ENCODE measurements at regions not wholly inside any gene's neighbourhood (a gene's known extent, or its start where the extent isn't known, plus 50 kb on each side); places are given as distances from the start of the nearest gene placed in this dataset.

GRCh38 chr5:142493875-142494518, 169.2 kb upstream of the SPRY4 start:
- Mint-ChIP-seq H3K27ac (no peak overlapping the region), H3K4me1 (peaks cover 25% of the 10 kb centered on the region), H3K27me3 (ENCODE audit: insufficient read depth, low read depth, poor library complexity) (peaks cover 2% of the 10 kb centered on the region), H3K9me3 (no peaks in the 10 kb centered on the region; the same call in 2 of the 3 replicates), H3K4me3 (no peak overlapping the region), H3K36me3 (ENCODE audit: low read depth) (no peaks in the 10 kb centered on the region)
- Histone ChIP-seq H3K79me2 (replicated peaks; ENCODE audit: insufficient read depth) (no peaks in the 10 kb centered on the region), H3K36me3 (ENCODE audit: insufficient read depth) (no peaks in the 10 kb centered on the region), H3K27ac (ENCODE audit: low read depth) (no peak overlapping the region), H2AFZ (no peak overlapping the region), H3K4me2 (no peak overlapping the region), H3K9me2 (ENCODE audit: insufficient read depth) (no peaks in the 10 kb centered on the region), H3F3A (replicated peaks; ENCODE audit: low read depth) (0 out of 2 replicates have a peak, but pooled peaks cover 3% of the 10 kb centered on the region), H3K4me1 (ENCODE audit: insufficient read depth) (peaks cover 6% of the 10 kb centered on the region; the same call in 1 of the 2 replicates), H3K4me3 (no peak overlapping the region), H3K27me3 (ENCODE audit: insufficient read depth) (no peaks in the 10 kb centered on the region), H4K20me1 (replicated peaks; ENCODE audit: insufficient read depth) (no peaks in the 10 kb centered on the region)
- TF ChIP-seq STAT1 (IDR thresholded peaks at IDR 0.05; ENCODE audit: unreplicated experiment) (no peak), ETS1 (IDR thresholded peaks at IDR 0.05) (no peak), POLR2AphosphoS5 (IDR thresholded peaks at IDR 0.05; ENCODE audit: low read depth) (no peak), EZH2phosphoT487 (IDR thresholded peaks at IDR 0.05; ENCODE audit: unreplicated experiment) (no peak), ZNF462 (CRISPR knock-in tag; IDR thresholded peaks at IDR 0.05) (no peak), EZH2 (IDR thresholded peaks at IDR 0.05; ENCODE audit: low read depth, unreplicated experiment) (no peak)
- ATAC-seq (no peak), DNase-seq (ENCODE audit: low spot score) (no peak)
